Left kidney (tissue), 1 donor: ENCODE measurements at regions not wholly inside any gene's neighbourhood (a gene's known extent, or its start where the extent isn't known, plus 50 kb on each side); places are given as distances from the start of the nearest gene placed in this dataset.

ENCODE experiments used
- DNase-seq: peaks from one replicate; pipeline ENCODE4 v3.0.0-alpha.2; 2013

DNA sequence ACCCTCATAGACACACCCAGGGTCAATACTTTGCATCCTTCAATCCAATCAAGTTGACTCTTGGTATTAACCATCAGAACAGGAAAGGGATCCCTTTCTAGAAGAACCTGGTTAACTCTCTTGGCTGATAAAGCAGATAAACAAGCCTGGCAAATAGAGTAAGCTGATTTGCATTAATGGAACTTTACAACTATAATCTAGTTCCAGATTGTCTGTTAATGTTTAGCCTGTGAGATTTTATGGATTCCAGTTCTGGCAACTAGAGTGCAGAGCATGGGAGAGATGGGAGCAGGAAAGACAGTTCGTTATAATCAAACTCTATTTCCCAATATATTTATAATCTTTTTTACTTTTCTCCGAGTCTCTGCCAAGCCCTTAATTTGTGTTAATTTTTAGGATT is 272.6 kb upstream of the KLHL1 start:
- no peak for DNase-seq

DNA sequence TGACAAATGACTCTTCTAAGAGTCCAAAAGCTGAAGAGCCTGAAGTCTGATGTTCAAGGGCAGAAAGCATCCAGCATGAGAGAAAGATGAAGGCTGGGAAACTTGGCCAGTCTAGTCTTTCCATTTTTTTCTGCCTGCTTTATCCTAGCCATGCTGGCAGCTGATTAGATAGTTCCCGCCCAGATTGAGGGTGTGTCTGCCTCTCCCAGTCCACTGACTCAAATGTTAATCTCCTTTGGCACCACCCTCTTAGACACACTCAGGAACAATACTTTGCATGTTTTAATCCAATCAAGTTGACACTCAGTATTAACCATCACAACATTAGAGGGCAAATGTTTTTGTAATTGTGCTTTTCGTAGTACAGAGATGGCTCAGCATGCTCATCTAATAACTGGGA is 267.5 kb upstream of the KLHL1 start:
- DNase-seq, result no peak

GRCh38 chr13:70370924-70371323 is 262.7 kb upstream of the KLHL1 start:
- no peak for DNase-seq

- DNase-seq, result no peak
Measured at GRCh38 chr13:70366720-70367119, 258.5 kb upstream of the KLHL1 start.

DNA sequence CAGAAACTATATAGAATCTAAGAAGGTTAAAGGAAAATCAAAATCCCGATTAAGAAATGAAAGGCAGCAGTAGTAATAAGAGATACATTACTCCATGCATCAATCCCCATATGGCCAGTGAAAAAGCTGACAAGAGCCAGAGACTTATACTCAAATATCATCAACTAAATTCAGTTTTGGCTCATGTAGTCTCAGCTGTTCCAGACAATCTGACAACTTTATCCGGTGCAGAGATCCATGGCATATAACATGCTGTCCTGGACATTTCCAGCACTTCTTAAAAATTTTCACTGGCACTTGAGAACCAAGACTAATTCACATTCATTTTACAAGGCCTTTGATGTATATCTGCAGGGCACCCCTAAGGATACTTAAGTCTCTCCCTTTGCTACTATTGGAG is 255.7 kb upstream of the KLHL1 start:
- DNase-seq, result no peak

GRCh38 chr13:70362820-70363570 is 254.7 kb upstream of the KLHL1 start:
- no peak for DNase-seq

- no peak for DNase-seq
Measured at GRCh38 chr13:70357031-70357430, 248.8 kb upstream of the KLHL1 start.

- no peak for DNase-seq
Measured at GRCh38 chr13:70353096-70353495, 244.8 kb upstream of the KLHL1 start.

GRCh38 chr13:70347947-70348620 is 239.8 kb upstream of the KLHL1 start:
- no peak for DNase-seq

DNA sequence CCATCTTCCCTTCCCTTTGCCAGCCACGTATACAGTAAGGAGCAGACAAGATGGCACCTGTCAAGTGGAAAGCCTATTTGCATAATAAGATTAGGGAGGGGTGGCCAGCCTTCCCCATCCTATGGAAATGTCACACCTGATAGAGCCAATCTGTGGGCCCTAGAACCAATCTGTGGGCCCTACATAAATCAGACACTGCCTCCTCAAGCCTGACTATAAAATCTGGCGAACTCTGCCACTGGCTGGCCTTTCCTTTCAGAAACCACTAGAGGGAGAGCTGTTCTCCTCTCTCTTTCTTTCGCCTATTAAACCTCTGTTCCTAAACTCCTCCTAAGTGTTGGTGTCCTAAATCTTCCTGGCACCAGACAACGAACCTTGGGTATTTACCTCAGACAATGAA is 231.5 kb upstream of the KLHL1 start:
- DNase-seq, result no peak

DNA sequence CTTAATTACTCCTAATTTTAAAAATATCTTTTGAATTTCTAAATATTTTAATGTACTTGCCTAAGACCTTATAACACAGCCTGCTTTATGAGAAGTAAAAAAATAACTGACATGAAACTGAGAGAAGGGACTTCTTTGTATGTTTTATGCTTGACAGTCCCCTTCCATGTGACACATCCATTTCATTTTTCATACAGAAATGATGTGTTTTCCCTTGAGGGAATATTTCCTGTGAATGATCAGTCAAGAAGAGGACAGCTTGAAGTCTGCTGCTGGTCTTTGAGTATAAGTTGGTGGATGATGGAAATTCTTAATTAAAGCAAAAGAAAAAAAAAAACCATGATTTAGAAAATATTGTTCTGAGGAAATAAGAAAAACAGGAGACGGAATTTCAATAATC is 230.4 kb upstream of the KLHL1 start:
- DNase-seq, result no peak

- DNase-seq, result no peak
Measured at GRCh38 chr13:70336866-70337265, 228.6 kb upstream of the KLHL1 start.

DNA sequence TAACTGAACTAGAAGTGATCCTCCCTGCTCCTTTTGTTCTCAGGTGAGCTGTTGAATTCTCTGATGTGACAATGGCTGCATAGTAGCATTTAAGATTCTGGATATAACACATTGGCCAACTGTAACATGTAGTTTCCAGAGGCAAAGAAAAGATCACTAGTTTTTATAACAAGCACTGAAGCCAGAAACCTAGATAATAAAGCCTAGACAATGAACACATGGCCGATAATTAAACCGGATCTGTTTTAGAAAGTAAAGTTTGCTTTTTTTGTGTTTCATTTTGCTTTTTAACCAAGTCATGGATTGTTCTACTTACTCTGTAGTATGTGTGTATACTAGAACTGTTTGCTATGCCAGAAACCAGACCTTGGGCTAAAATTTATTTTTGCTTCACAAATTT is 225.5 kb upstream of the KLHL1 start:
- no peak for DNase-seq

GRCh38 chr13:70330697-70331361 is 222.6 kb upstream of the KLHL1 start:
- no peak for DNase-seq

GRCh38 chr13:70324519-70324918 is 216.3 kb upstream of the KLHL1 start:
- DNase-seq, result no peak

GRCh38 chr13:70311191-70311590 is 202.9 kb upstream of the KLHL1 start:
- DNase-seq, result no peak

- peak; percentile 50 for DNase-seq
Measured at GRCh38 chr13:70310396-70311119, 202.3 kb upstream of the KLHL1 start.

- DNase-seq, result no peak
Measured at GRCh38 chr13:70297189-70297616, 189.0 kb upstream of the KLHL1 start.

DNA sequence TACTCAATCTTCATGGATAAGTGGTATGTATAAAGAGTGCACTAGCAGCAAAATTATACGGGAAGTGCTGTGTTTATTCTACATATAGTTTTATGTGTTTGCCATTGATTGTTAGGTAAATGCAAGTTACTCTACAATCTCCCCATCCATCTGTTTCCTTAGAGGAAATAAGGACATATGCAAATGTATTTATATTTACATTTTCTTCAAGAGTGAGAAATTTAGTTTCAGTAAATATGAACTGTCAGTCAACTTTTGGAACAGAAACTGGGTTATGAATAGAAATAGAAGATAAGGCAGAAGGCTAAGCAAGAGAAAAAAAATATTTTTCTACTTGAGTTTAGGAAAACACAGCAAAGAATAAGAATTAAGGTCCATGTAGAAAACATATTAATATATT is 176.1 kb upstream of the KLHL1 start:
- no peak for DNase-seq

GRCh38 chr13:70275841-70276240 is 167.6 kb upstream of the KLHL1 start:
- DNase-seq, result no peak

DNA sequence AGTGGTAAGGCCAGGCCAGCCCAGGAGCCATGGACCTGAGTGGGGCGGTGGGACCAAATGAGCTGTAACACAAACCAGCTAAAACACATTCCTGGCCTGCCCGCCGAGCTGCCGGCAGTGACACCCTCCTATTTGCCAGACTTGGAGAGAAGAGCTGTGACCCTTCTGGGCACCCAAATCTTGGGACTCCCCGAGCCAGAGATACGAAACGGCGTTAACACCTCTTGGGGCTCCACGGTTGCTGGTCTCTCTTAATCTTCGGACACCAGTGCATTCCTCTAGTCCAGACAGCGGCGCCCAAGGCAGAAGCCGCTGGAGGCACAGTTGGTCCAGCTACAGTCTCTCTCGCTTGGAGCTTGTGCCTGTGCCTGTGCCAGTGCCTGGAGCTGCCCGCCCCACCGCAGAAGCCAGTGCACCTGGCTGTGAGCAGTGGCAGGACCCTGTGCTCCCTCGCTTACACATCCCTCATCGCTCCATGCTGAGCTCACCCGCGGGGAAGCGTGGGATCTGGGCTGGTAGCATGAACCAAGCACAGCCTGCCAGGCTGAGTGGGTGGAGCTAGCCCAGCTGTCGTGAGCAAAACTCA is 147.2 kb upstream of the KLHL1 start:
- no peak for DNase-seq

DNA sequence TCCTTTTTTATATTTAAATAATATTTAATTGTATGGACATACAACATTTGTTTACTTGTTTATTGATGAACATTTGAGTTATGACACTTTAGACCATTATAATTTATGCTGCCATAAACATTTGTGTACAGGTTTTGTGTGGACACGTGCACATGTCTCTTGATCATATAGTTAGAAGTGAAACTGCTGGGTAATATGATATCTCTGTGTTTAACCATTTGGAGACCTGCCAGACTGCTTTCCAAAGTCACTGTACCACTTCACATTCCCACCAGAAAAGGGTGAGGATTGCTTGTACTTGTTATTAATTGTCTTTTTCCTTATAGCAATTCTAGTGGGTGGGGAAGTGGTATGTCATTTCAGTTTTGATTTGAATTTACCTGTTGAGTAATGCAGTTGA is 145.6 kb upstream of the KLHL1 start:
- DNase-seq, result peak; percentile 14
